IMR-90 (cell line): ENCODE measurements at regions not wholly inside any gene's neighbourhood (a gene's known extent, or its start where the extent isn't known, plus 50 kb on each side); places are given as distances from the start of the nearest gene placed in this dataset.

Experiments
- ATAC-seq: fragments of 200-7000 bp; cut with Tn5 transposase; 2 replicates; pipeline ENCODE4 v1.9.1; 2020; ENCODE audit warnings: low read depth, mild to moderate bottlenecking, moderate library complexity
- BruUV-seq: library from RNA; stranded (reverse); fragments of 400-500 nt; replicated peaks from 2 replicates; lab custom pipeline; 2021; lab: Mats Ljungman, UMichigan
- CTCF ChIA-PET: fragments of 300-600 bp; formaldehyde crosslinking; extraction: SDS; loops from one replicate; lab custom pipeline; 2021; ENCODE audit warnings: antibody characterized with exemption; lab: Yijun Ruan, JAX
- POLR2A ChIA-PET: fragments of 300-600 bp; sonication (Branson Sonifier 250); formaldehyde crosslinking; loops from one replicate; lab custom pipeline; 2022; ENCODE audit warnings: antibody characterized with exemption; ENCODE audit not compliant: unreplicated experiment; lab: Charles Lee
- DNase-seq: peaks from one replicate; pipeline ENCODE4 v3.0.0; 2013
- H2AFZ ChIP-seq: replicated peaks from 2 replicates; pipeline ENCODE3; 2013; ENCODE audit warnings: low read length, mild to moderate bottlenecking; ENCODE audit not compliant: poor library complexity
- H2AK5ac ChIP-seq: 2 replicates; pipeline ENCODE4 v1.6.1; 2013; ENCODE audit warnings: low read depth, low read length, inconsistent platforms
- H2AK9ac ChIP-seq: replicated peaks from 2 replicates; pipeline ENCODE3; 2013; ENCODE audit warnings: mild to moderate bottlenecking, low read depth, low read length, moderate library complexity; ENCODE audit not compliant: poor library complexity
- H2BK120ac ChIP-seq: 2 replicates; pipeline ENCODE4 v1.6.1; 2013; ENCODE audit warnings: low read depth, low read length, inconsistent platforms
- H2BK15ac ChIP-seq: 3 replicates; pipeline ENCODE4 v1.6.1; 2013; ENCODE audit warnings: low read depth, low read length, inconsistent platforms
- H2BK20ac ChIP-seq: 2 replicates; pipeline ENCODE4 v1.6.1; 2013; ENCODE audit warnings: low read depth, mild to moderate bottlenecking, inconsistent platforms, low read length, moderate library complexity
- H2BK5ac ChIP-seq: 2 replicates; pipeline ENCODE4 v1.6.1; 2013; ENCODE audit warnings: mild to moderate bottlenecking, low read depth, low read length, inconsistent platforms; ENCODE audit not compliant: poor library complexity, severe bottlenecking
- H3K14ac ChIP-seq: replicated peaks from 2 replicates; pipeline ENCODE4 v1.6.1; 2013; ENCODE audit warnings: low read depth, low read length, inconsistent platforms
- H3K18ac ChIP-seq: 2 replicates; pipeline ENCODE4 v1.6.1; 2013; ENCODE audit warnings: low read depth, low read length, control low read depth
- H3K23ac ChIP-seq: 2 replicates; pipeline ENCODE4 v1.6.1; 2013; ENCODE audit warnings: low read depth, low read length, inconsistent platforms
- H3K27ac ChIP-seq: 2 replicates; pipeline ENCODE4 v1.5.1; 2013; ENCODE audit warnings: mild to moderate bottlenecking, control low read depth, low read length; ENCODE audit not compliant: insufficient read depth
- H3K27me3 ChIP-seq: 2 replicates; pipeline ENCODE4 v1.6.1; 2013; ENCODE audit warnings: low read length; ENCODE audit not compliant: control insufficient read depth, insufficient read depth
- H3K36me3 ChIP-seq: 2 replicates; pipeline ENCODE4 v1.6.1; 2013; ENCODE audit warnings: low read length, mixed read lengths; ENCODE audit not compliant: control insufficient read depth, insufficient read depth
- H3K4ac ChIP-seq: 2 replicates; pipeline ENCODE4 v1.6.1; 2013; ENCODE audit warnings: low read depth, low read length, inconsistent platforms
- H3K4me1 ChIP-seq: 2 replicates; pipeline ENCODE4 v1.6.1; 2013; ENCODE audit warnings: low read length, mixed read lengths; ENCODE audit not compliant: control insufficient read depth, insufficient read depth
- H3K4me2 ChIP-seq: 2 replicates; pipeline ENCODE4 v1.6.1; 2013; ENCODE audit warnings: low read depth, mild to moderate bottlenecking, control low read depth, low read length, moderate library complexity
- H3K4me3 ChIP-seq: 2 replicates; pipeline ENCODE4 v1.5.1; 2013; ENCODE audit warnings: low read depth, mild to moderate bottlenecking, control low read depth, low read length, moderate library complexity; ENCODE audit not compliant: insufficient read depth
- H3K56ac ChIP-seq: 2 replicates; pipeline ENCODE4 v1.6.1; 2013; ENCODE audit warnings: low read length, inconsistent platforms; ENCODE audit not compliant: insufficient read depth; ENCODE audit errors: extremely low read depth
- H3K79me1 ChIP-seq, 2 experiments: 2 replicates each; pipeline ENCODE4 v1.6.1; 2013; ENCODE audit warnings: low read length in 2 of 2, inconsistent platforms in 1 of 2, low read depth in 1 of 2
- H3K9ac ChIP-seq: 2 replicates; pipeline ENCODE4 v1.6.1; 2013; ENCODE audit warnings: low read depth, low read length, control low read depth
- H3K9me1 ChIP-seq: 2 replicates; pipeline ENCODE4 v1.6.1; 2013; ENCODE audit warnings: low read length, inconsistent platforms; ENCODE audit not compliant: insufficient read depth
- H3K9me3 ChIP-seq: 2 replicates; pipeline ENCODE4 v1.6.1; 2013; ENCODE audit warnings: low read length; ENCODE audit not compliant: control insufficient read depth, insufficient read depth
- H4K20me1 ChIP-seq: 2 replicates; pipeline ENCODE4 v1.6.1; 2013; ENCODE audit warnings: low read length, inconsistent platforms; ENCODE audit not compliant: insufficient read depth
- H4K5ac ChIP-seq: 2 replicates; pipeline ENCODE4 v1.6.1; 2013; ENCODE audit warnings: mild to moderate bottlenecking, low read depth, low read length, control low read depth
- H4K8ac ChIP-seq, 2 experiments: 2 replicates each; pipeline ENCODE4 v1.6.1; 2013; ENCODE audit warnings: low read depth in 2 of 2, low read length in 2 of 2, control low read depth in 1 of 2, inconsistent platforms in 1 of 2
- H4K91ac ChIP-seq: 2 replicates; pipeline ENCODE4 v1.6.1; 2013; ENCODE audit warnings: low read depth, low read length, inconsistent platforms; ENCODE audit not compliant: insufficient read depth
- CTCF ChIP-seq: conservative IDR thresholded peaks from 2 replicates; pipeline ENCODE4 v1.5.1; 2012; ENCODE audit warnings: mild to moderate bottlenecking, low read depth, low read length, improper control_type of control experiment
- ELK1 ChIP-seq: fragments of 150-350 bp; IDR thresholded peaks from 2 replicates; pipeline ENCODE4 v1.6.1; 2016; ENCODE audit warnings: low read depth, mild to moderate bottlenecking, low read length, moderate library complexity, borderline replicate concordance
- RAD21 ChIP-seq: IDR thresholded peaks from 2 replicates; pipeline ENCODE4 v1.6.1; 2012; ENCODE audit warnings: low read length, improper control_type of control experiment
- WGBS, 2 experiments: methylation state at CpG; one replicate each; pipeline versions ENCODE4 v1.1.5 to v1.1.7; 2013; ENCODE audit warnings: missing lambda C conversion rate in 2 of 2; ENCODE audit not compliant: insufficient read length in 1 of 2; ENCODE audit errors: extremely low coverage in 2 of 2; 5-methylcytosine and 5-hydroxymethylcytosine counted together
- dilution Hi-C: fragments of 300-500 bp; cut with HindIII; formaldehyde crosslinking; loops from one replicate; pipeline ENCODE4 v1.14.3; 2018; ENCODE audit warnings: low sequenced_read_pairs; ENCODE audit not compliant: unreplicated experiment
- in situ Hi-C: fragments of 300-500 bp; cut with MboI; formaldehyde crosslinking; loops from 3 replicates; pipeline ENCODE4 v1.14.3; 2019; ENCODE audit warnings: low sequenced_read_pairs, inconsistent platforms, mixed read lengths
- intact Hi-C: fragments of 100-400 bp; cut with micrococcal nuclease; formaldehyde crosslinking; loops from 2 replicates; pipeline ENCODE4 v1.10.0; 2022

DNA sequence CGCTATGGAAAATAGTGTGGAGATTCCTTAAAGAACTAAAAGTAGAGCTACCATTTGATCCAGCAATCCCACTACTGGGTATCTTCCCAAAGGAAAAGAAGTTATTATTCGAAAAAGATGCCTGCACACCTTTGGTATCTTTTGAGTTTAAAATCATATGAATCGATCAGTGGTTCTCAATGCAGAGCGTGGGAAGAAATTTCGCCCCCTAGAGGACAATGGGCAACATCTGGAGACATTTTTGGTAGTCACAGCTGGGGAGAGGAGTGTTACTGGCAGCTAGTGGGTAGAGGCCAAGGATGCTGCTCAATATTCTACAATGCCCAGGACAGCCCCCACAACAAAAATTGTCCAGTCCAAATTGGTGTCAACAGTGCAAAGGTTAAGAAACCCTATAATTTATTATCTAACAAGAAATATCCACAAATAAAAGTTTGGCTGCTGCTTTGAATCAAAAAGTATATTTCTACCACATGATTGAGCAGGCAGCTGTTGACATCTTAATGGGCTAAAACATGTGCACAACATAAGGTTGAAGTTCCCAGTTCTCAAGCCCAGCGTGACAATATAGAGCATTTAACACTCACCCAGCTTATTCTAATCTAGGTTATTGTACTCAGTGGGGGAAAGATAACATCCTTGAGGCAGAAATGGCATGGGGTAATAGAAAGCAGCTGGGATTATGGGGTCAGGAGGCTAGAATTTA lies 425.7 kb downstream of the LRATD1 start:
- no peak overlapping the region for H2BK20ac ChIP-seq
- no peaks in the 10 kb centered on the region for H3K4me1 ChIP-seq
- H4K5ac ChIP-seq: no peak overlapping the region
- no peaks in the 10 kb centered on the region for H3K79me1 ChIP-seq
- H2BK15ac ChIP-seq: no peak overlapping the region
- in situ Hi-C loops (no loop called here), dilution Hi-C loops (no loop called here), intact Hi-C loops (no loop called here)
- ATAC-seq (no peak), DNase-seq (no peak)
- H3K4me3 ChIP-seq: no peak overlapping the region
- H2AK9ac ChIP-seq: no peak overlapping the region
- TF ChIP-seq RAD21 (peak; percentile 23; the same call in 1 of the 2 replicates), ELK1 (no peak), CTCF (peak; percentile 29; the same call in 1 of the 2 replicates)
- BruUV-seq: no TSS peak
- no peak overlapping the region for H2BK120ac ChIP-seq
- no peak overlapping the region for H4K8ac ChIP-seq
- ChIA-PET CTCF (interaction anchor here (0.6 to 0.8 kb wide), 3 partner anchors 15 to 218 kb away, joined by 3 to 4 read pairs (median 3); no protein-coding TSS in a partner anchor), POLR2A (no interaction called here)
- H2BK5ac ChIP-seq: no peak overlapping the region
- H3K27ac ChIP-seq: no peak overlapping the region
- H3K23ac ChIP-seq: no peak overlapping the region
- no peak overlapping the region for H3K4me2 ChIP-seq
- no peak overlapping the region for H3K4ac ChIP-seq
- no peak overlapping the region for H3K9ac ChIP-seq
- no peak overlapping the region for H3K56ac ChIP-seq
- H3K18ac ChIP-seq: no peak overlapping the region
- H3K36me3 ChIP-seq: no peaks in the 10 kb centered on the region
- H2AFZ ChIP-seq: no peak overlapping the region
- H2AK5ac ChIP-seq: no peak overlapping the region
- peaks cover 3% of the 10 kb centered on the region; the same call in 1 of the 2 replicates for H3K27me3 ChIP-seq
- no peak overlapping the region for H4K91ac ChIP-seq
- no peaks in the 10 kb centered on the region for H3K9me1 ChIP-seq
- H3K9me3 ChIP-seq: no peaks in the 10 kb centered on the region
- WGBS, 2 experiments: no CpG with 5 or more reads among the region's 6 CpGs
- no peaks in the 10 kb centered on the region for H4K20me1 ChIP-seq
- no peak overlapping the region for H3K14ac ChIP-seq
